ENCODE measurements at regions not wholly inside any gene's neighbourhood (a gene's known extent, or its start where the extent isn't known, plus 50 kb on each side); places are given as distances from the start of the nearest gene placed in this dataset.

- no peaks in the 10 kb centered on the region for H3K36me3 ChIP-seq (replicated peaks in 1 of 2; ENCODE audit: control insufficient read depth in 1 of 2, insufficient read depth in 2 of 2, low read length in 2 of 2)
- H4K20me1 ChIP-seq (ENCODE audit: insufficient read depth, low read length), result no peaks in the 10 kb centered on the region
- H2AFZ ChIP-seq (ENCODE audit: insufficient read depth, low read depth, low read length, poor library complexity, severe bottlenecking), result no peak overlapping the region
- no peak for DNase-seq
- H3K9me3 ChIP-seq (replicated peaks in 1 of 2; ENCODE audit: control insufficient read depth in 1 of 2, insufficient read depth in 1 of 2, low read length in 2 of 2), result no peaks in the 10 kb centered on the region
- no peak overlapping the region for H3K27ac ChIP-seq (ENCODE audit: low read depth in 1 of 2, low read length in 2 of 2)
- WGBS (ENCODE audit: insufficient coverage), result 78% methylated on average over 1 of the region's 6 CpGs
- Mint-ChIP-seq H3K36me3 (no peaks in the 10 kb centered on the region), H3K4me3 (no peak overlapping the region), H3K27ac (no peak overlapping the region), H3K27me3 (ENCODE audit: low read depth in 3 of 3) (peaks cover 0 to 3% (median 2%) of the 10 kb centered on the region in 3 donors), H3K9me3 (peaks cover 6 to 28% (median 12%) of the 10 kb centered on the region in 7 donors), H3K4me1 (no peaks in the 10 kb centered on the region)
- H3K27me3 ChIP-seq (ENCODE audit: control insufficient read depth in 2 of 2, insufficient read depth in 2 of 2, low read length in 2 of 2), result no peaks in the 10 kb centered on the region
- no peak for TF ChIP-seq CTCF (IDR thresholded peaks at IDR 0.05)
- no peaks in the 10 kb centered on the region for H3K4me1 ChIP-seq (ENCODE audit: control insufficient read depth in 1 of 2, insufficient read depth in 2 of 2, low read length in 2 of 2)
- no peak overlapping the region for H3K4me2 ChIP-seq (replicated peaks; ENCODE audit: extremely low read depth, low read length, poor library complexity, severe bottlenecking)
- no peaks in the 10 kb centered on the region for H3K79me2 ChIP-seq (ENCODE audit: insufficient read depth, low read length)
- no peak overlapping the region for H3K9ac ChIP-seq (ENCODE audit: insufficient read depth, low read length, poor library complexity, severe bottlenecking)
- intact Hi-C loops (cut with micrococcal nuclease), result no loop called here
- no peak overlapping the region for H3K4me3 ChIP-seq (replicated peaks in 1 of 3; ENCODE audit: low read depth in 2 of 3, low read length in 3 of 3)
These were observed 290.2 kb downstream of the GALR1 start for GRCh38 chr18:77539860-77540259.

DNA sequence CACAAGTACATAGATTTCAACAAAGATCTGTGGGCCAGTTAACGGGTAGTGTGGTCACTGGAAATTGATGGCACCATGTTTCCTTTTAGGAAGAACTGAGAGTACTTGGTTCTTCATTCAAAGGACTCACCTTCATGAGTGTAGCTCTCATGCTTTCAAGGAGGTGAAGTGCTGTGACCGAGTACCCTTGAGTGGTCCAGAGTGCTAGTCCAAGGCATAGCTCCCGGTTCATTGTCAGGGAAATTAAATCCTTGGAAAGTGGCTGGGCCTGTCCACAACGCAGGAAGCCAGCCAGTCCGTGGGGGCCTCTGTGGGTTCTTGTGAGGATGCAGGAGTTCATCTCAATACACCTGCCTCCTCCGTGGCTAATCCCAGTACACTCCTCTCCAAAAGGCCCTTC is 295.1 kb downstream of the GALR1 start:
- Mint-ChIP-seq H3K27ac (no peak overlapping the region), H3K9me3 (peaks cover 0 to 11% (median 5%) of the 10 kb centered on the region in 7 donors), H3K4me3 (no peak overlapping the region), H3K27me3 (ENCODE audit: low read depth in 3 of 3) (peaks cover 0 to 5% (median 4%) of the 10 kb centered on the region in 3 donors), H3K36me3 (no peaks in the 10 kb centered on the region), H3K4me1 (no peaks in the 10 kb centered on the region)
- WGBS (ENCODE audit: insufficient coverage), result 92% methylated on average over 3 of the region's 6 CpGs
- Histone ChIP-seq H2AFZ (ENCODE audit: insufficient read depth, low read depth, low read length, poor library complexity, severe bottlenecking) (no peak overlapping the region), H3K9ac (ENCODE audit: insufficient read depth, low read length, poor library complexity, severe bottlenecking) (no peak overlapping the region), H3K4me2 (replicated peaks; ENCODE audit: extremely low read depth, low read length, poor library complexity, severe bottlenecking) (no peak overlapping the region), H3K27ac (ENCODE audit: low read depth in 1 of 2, low read length in 2 of 2) (no peak overlapping the region), H3K36me3 (replicated peaks in 1 of 2; ENCODE audit: control insufficient read depth in 1 of 2, insufficient read depth in 2 of 2, low read length in 2 of 2) (no peaks in the 10 kb centered on the region), H3K9me3 (replicated peaks in 1 of 2; ENCODE audit: control insufficient read depth in 1 of 2, insufficient read depth in 1 of 2, low read length in 2 of 2) (no peaks in the 10 kb centered on the region), H3K4me3 (replicated peaks in 1 of 3; ENCODE audit: low read depth in 2 of 3, low read length in 3 of 3) (no peak overlapping the region), H4K20me1 (ENCODE audit: insufficient read depth, low read length) (no peaks in the 10 kb centered on the region), H3K79me2 (ENCODE audit: insufficient read depth, low read length) (no peaks in the 10 kb centered on the region), H3K27me3 (ENCODE audit: control insufficient read depth in 2 of 2, insufficient read depth in 2 of 2, low read length in 2 of 2) (no peaks in the 10 kb centered on the region), H3K4me1 (ENCODE audit: control insufficient read depth in 1 of 2, insufficient read depth in 2 of 2, low read length in 2 of 2) (no peaks in the 10 kb centered on the region)
- DNase-seq, result no peak
- intact Hi-C loops (cut with micrococcal nuclease), result no loop called here
- no peak for TF ChIP-seq CTCF (IDR thresholded peaks at IDR 0.05)
